ENCODE measurements at regions not wholly inside any gene's neighbourhood (a gene's known extent, or its start where the extent isn't known, plus 50 kb on each side); places are given as distances from the start of the nearest gene placed in this dataset.
"Not testable (repeated sequence)": the region's sequence is repeated elsewhere in the genome, so short reads cannot be mapped to it uniquely, and the experiment has no call there.

DNA sequence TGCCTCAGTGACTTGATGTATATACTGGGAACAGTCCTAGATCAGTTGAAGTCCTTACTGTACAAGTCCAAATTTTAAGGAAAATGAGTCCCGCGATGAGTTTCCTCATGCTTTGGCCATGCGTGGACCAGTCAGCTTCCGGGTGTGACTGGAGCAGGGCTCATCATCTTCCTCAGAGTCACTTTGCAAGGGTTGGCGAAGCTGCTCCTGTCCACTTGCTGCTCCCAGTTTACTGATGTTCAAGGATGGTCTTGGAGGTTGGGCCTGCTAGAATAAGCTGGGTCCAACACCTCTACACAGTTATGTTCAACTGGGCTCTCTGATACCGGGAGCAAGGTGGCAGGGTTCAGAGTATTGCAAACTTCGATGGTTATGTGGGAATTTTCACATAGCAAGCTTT, 66.2 kb upstream of the PRMT8 start:
- DNase-seq, result not testable (repeated sequence)

DNA sequence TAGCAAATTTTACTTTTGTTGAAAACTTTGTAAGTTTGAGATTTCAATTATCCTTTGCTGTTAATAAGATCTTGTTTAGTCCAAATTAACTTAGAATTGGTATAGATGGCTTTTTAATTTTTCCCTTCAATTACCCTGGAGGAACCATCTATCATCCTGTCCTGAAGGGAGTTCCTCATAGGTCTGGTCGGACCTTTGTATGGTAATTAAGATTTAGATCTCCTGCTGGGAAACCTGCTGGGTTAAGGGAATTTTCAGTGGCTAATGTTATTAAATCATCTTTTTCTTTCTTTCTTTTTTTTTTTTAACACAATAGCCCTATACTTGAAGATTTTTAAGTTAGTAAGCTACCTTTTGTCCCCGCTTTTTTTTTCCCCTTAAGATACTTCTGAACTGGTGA, 63.0 kb upstream of the PRMT8 start:
- no peak for DNase-seq

DNA sequence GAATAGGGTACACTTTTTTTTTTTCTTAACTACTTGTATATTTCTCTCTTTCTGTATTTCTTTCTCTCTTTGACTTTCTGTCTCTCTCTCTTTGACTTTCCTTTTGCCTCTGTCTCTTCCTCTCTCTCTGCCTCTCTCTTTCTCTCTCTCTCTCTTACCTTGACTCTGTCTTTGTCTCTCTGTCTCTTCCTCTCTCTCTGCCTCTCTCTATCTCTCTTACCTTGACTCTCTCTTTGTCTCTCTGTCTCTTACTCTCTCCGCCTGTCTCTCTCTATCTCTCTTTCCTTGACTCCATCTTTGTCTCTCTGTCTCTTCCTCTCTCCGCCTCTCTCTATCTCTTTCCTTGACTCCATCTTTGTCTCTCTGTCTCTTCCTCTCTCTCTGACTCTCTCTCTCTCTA, 62.4 kb upstream of the PRMT8 start:
- DNase-seq, result no peak

DNA sequence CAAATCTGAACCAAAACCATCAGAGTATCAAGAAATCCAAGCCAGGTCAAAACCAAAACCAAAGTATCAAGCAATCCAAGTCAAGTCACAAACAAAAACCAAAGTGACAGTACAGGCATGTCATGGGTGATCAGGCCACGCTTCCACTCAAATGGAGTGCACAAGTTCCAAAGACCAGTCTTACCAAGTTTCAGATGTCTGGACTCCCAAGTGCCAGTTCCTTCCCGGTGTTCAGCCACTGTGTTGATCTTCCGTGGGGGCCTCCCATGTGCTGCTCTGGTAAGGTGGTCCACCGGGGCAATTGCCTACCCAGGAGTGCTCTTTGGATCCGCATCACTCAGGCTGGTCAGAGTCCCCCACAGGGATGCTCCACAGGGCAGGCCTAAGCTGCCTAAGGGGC, 61.5 kb upstream of the PRMT8 start:
- DNase-seq, result not testable (repeated sequence)

DNA sequence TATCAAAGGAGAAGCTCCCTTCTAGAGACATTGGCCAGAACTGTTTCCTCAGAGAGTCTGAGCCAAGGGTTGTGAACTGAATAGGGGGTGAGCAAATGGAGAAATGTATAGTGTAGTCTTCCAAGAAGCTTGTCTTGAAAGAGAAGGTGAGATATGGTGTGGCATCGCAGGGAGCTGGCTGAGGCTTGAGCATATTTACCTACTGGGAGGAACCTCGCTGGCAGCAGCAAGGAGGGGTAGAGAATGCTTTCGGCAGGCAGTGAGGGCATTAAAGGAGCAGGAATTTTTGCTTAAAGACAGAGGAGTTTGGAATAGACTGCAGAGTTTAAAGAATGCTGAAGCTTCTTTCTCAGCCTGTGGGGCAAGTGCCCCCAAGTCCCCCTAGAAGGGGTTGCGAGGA, 59.3 kb upstream of the PRMT8 start:
- DNase-seq, result no peak

DNA sequence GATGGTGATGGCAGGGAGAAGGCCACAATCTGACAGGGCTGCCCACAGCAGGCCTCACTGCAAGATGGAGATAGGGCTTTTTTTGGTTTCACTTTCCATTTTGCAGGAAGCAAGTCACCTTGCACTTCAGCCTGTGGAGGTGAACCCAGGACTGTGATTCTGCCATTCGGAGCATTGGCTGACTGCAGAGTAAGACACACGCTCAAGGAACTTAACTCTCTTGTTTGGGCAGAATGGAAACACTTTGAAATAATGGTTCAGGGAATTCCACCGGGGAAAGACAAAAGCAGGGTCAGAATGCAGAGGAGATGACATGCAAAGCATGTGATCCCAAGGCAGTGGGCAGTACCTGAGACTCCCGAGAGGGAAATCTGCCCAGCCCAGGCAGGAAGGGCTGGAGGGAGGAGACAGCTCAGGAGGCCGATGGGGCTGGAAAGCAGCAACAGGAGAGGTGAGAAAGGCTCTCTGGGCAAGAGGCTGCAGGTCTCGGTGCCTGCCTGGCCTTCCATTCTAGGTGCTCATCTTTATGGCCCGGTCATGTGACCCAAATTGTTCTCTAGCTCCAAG, 58.7 kb upstream of the PRMT8 start:
- no peak for DNase-seq

DNA sequence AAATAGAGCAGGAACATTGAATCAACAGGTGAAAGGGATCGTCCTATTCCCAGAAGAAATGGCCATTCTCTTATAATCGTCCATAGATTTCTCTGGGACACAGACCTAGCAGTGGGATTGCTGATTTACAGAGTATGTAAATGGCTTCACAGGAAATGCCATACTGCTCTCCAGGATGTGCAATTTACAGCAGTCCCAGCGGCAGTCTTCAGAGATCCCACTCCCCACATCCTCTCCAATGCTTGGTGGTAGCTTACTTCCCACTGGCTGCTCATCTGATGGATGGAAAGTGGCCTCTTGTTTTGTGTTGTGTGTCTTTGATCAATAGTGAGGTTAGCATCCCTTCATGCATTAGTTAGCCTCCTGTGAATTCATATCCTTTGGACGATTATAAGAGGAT, 58.1 kb upstream of the PRMT8 start:
- no peak for DNase-seq

DNA sequence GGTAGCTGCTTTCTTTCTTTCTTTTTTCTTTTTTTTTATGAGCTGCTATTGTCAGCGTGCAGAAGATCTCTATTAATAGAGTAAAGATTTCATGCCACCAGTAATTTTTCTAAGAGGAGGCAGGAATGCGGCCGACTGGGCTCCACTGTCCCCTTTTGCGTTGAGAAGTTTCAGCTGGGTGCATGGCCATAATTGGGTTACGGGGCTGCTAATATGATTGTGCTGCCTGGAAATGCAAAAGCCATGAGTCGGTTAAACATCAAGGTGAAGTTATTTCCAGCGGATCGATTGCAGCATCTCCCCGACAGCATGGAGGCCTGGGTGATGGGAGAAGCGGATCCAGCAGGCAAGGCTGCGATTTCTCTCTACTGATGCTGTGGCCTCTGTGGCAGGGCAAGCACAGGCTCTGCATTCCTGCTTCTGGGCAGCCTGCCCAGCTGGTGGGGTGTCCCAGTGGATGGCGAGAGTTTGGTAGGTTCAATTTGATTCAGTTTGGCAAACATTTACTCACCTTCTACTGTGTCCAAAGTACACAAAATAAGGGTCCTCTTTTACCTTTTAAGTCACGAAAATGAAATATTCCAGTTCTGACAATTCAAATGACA, 54.4 kb upstream of the PRMT8 start:
- no peak for DNase-seq

DNA sequence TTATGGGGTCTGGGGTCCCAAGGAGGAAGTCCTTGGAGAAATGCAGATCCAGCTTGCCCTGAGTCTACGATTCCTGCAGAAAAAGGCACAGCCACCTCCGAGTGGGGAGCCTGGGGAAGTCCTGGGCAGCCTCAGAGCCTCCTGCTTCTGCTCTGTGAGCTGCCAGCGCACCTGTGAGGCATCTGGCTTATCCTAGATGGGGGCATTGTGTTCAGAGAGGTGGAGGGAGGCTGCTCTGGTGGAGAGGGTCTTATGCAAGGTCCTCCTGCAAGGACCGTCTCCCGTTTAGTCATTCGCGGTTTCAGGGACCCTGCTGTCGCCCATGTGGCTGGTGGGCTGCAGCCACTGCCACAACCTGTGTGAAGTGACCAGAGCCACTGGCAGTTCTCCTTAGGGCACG, 53.0 kb upstream of the PRMT8 start:
- DNase-seq, result no peak

DNA sequence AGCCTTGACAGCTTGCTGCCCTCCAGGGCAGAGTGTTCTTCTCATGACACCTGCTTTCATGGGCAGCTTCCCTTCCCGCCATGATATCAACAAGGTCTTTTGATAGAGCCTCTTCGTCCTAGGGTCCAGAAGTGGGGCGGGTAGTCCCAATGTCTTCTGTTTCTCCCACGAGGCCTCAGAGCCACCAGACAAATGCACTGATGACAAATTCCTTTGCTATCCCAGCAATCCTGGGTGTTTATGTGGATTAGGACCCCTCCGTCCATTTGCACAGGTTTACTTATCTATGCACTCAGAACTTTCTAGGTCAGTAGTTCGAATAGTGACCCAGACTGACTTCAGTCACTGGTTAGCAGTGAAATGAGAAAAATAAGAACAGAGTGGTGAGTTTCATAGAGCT, 52.6 kb upstream of the PRMT8 start:
- DNase-seq, result no peak

Measured in CD4-positive, alpha-beta T cell treated with Interleukin-15 for 1 hour (primary cell).